Sigmoid colon (tissue), 4 donors: ENCODE measurements at regions not wholly inside any gene's neighbourhood (a gene's known extent, or its start where the extent isn't known, plus 50 kb on each side); places are given as distances from the start of the nearest gene placed in this dataset.

Source experiments
- CTCF ChIP-seq, 4 experiments: fragments of 450-650 bp in 3 of 4; fragments of 200-600 bp in 1 of 4; IDR thresholded peaks; one replicate each; pipeline ENCODE4 v1.5.1; 2016 to 2019; ENCODE audit warnings: antibody characterized with exemption in 4 of 4, mild to moderate bottlenecking in 3 of 4, moderate library complexity in 2 of 4
- EP300 ChIP-seq, 4 donors: sonication (generic); formaldehyde crosslinking; IDR thresholded peaks; one replicate each; pipeline ENCODE4 v1.6.1; 2017; ENCODE audit warnings: antibody characterized with exemption in 4 of 4
- POLR2AphosphoS5 ChIP-seq, 4 donors: sonication (generic); formaldehyde crosslinking; IDR thresholded peaks; one replicate each; pipeline ENCODE4 v1.6.1; 2017; ENCODE audit warnings: antibody characterized with exemption in 4 of 4

- no peak for TF ChIP-seq CTCF (IDR thresholded peaks at IDR 0.05)
- no peak for TF ChIP-seq EP300 (IDR thresholded peaks at IDR 0.05)
- TF ChIP-seq POLR2AphosphoS5 (IDR thresholded peaks at IDR 0.05) = no peak
Observed at GRCh38 chr16:76956394-76956793, 234.6 kb upstream of the MON1B start.
